Smooth muscle cell (in vitro differentiated cells): ENCODE measurements at regions not wholly inside any gene's neighbourhood (a gene's known extent, or its start where the extent isn't known, plus 50 kb on each side); places are given as distances from the start of the nearest gene placed in this dataset.

ENCODE experiments used
- DNase-seq: peaks from one replicate; lab custom pipeline; 2025; ENCODE audit not compliant: unreplicated experiment; lab: John Stamatoyannopoulos, UW
- H2AFZ ChIP-seq: fragments of 200-600 bp; sonication (generic); 2 replicates; pipeline ENCODE4 v1.6.0; 2016; ENCODE audit warnings: antibody characterized with exemption, low read depth, mild to moderate bottlenecking
- H3F3A ChIP-seq: fragments of 200-600 bp; sonication (generic); 2 replicates; pipeline ENCODE4 v1.6.0; 2017; ENCODE audit warnings: antibody characterized with exemption, low read depth
- H3K27ac ChIP-seq: fragments of 200-600 bp; sonication (generic); 2 replicates; pipeline ENCODE4 v1.5.1; 2016; ENCODE audit warnings: low read depth, mild to moderate bottlenecking
- H3K27me3 ChIP-seq: fragments of 200-600 bp; sonication (generic); 2 replicates; pipeline ENCODE4 v1.6.1; 2016; ENCODE audit warnings: low read depth, mild to moderate bottlenecking
- H3K36me3 ChIP-seq: fragments of 200-600 bp; sonication (generic); 2 replicates; pipeline ENCODE4 v1.5.1; 2016; ENCODE audit warnings: low read depth
- H3K4me1 ChIP-seq: fragments of 200-600 bp; sonication (generic); 2 replicates; pipeline ENCODE4 v1.5.1; 2016; ENCODE audit warnings: low read depth
- H3K4me2 ChIP-seq: fragments of 200-600 bp; sonication (generic); 2 replicates; pipeline ENCODE4 v1.6.0; 2016; ENCODE audit warnings: mild to moderate bottlenecking
- H3K4me3 ChIP-seq: fragments of 200-600 bp; sonication (generic); 2 replicates; pipeline ENCODE4 v1.5.1; 2016; ENCODE audit warnings: mild to moderate bottlenecking
- H3K79me2 ChIP-seq: fragments of 200-600 bp; sonication (generic); 2 replicates; pipeline ENCODE4 v1.6.0; 2016; ENCODE audit warnings: low read depth, mild to moderate bottlenecking
- H3K9ac ChIP-seq: fragments of 200-600 bp; sonication (generic); 2 replicates; pipeline ENCODE4 v1.6.0; 2016; ENCODE audit warnings: low read depth
- H3K9me3 ChIP-seq: fragments of 200-600 bp; sonication (generic); replicated peaks from 2 replicates; pipeline ENCODE4 v1.5.1; 2016; ENCODE audit warnings: low read depth
- H4K20me1 ChIP-seq: fragments of 200-600 bp; sonication (generic); 2 replicates; pipeline ENCODE4 v1.6.0; 2016; ENCODE audit warnings: low read depth
- WGBS: methylation state at CpG from one replicate; pipeline ENCODE4 v1.1.7; 2016; ENCODE audit warnings: low lambda C conversion rate; 5-methylcytosine and 5-hydroxymethylcytosine counted together
- TF ChIP-seq, protein P1 (sequence below): fragments of 200-600 bp; sonication (generic); IDR thresholded peaks from 2 replicates; pipeline ENCODE4 v1.5.1; 2017; ENCODE audit warnings: borderline replicate concordance, mild to moderate bottlenecking, antibody characterized with exemption; ENCODE audit not compliant: insufficient read depth, poor library complexity, severe bottlenecking

DNA sequence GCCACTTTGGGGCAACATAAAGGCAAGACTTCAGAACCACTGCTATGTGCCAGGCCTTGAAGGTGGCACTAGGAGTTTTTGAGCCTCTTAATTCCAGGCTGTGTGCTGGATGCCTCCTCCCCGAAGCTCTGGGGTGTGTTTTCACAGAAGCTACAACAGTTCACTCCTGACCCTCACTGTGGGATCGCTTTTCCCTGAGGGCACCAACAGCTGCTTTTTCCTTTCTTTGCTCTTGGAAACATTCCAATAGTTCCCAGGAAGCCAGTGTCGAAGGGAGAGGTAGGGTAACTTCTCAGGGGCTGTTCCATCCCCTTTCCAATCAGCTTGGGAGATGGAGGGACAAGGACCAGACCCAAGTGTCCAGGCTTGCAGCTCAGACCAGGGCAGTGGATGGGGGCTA is 153.4 kb downstream of the C1orf94 start:
- Histone ChIP-seq H3K4me2 (no peak overlapping the region), H3F3A (no peaks in the 10 kb centered on the region), H3K9me3 (no peaks in the 10 kb centered on the region), H3K9ac (no peak overlapping the region), H3K27me3 (peaks cover 7% of the 10 kb centered on the region), H3K4me1 (no peaks in the 10 kb centered on the region), H2AFZ (no peak overlapping the region), H3K4me3 (no peak overlapping the region), H3K79me2 (no peaks in the 10 kb centered on the region), H3K36me3 (no peaks in the 10 kb centered on the region), H3K27ac (no peak overlapping the region), H4K20me1 (no peaks in the 10 kb centered on the region)
- 86% methylated on average over 3 of the region's 3 CpGs for WGBS
- TF ChIP-seq, protein P1, sequence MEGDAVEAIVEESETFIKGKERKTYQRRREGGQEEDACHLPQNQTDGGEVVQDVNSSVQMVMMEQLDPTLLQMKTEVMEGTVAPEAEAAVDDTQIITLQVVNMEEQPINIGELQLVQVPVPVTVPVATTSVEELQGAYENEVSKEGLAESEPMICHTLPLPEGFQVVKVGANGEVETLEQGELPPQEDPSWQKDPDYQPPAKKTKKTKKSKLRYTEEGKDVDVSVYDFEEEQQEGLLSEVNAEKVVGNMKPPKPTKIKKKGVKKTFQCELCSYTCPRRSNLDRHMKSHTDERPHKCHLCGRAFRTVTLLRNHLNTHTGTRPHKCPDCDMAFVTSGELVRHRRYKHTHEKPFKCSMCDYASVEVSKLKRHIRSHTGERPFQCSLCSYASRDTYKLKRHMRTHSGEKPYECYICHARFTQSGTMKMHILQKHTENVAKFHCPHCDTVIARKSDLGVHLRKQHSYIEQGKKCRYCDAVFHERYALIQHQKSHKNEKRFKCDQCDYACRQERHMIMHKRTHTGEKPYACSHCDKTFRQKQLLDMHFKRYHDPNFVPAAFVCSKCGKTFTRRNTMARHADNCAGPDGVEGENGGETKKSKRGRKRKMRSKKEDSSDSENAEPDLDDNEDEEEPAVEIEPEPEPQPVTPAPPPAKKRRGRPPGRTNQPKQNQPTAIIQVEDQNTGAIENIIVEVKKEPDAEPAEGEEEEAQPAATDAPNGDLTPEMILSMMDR, result no peak
- DNase-seq, result no peak

GRCh38 chr1:34331020-34331926 is 154.6 kb downstream of the C1orf94 start:
- Histone ChIP-seq H3K9me3 (no peaks in the 10 kb centered on the region), H3K4me3 (no peak overlapping the region), H3K79me2 (no peaks in the 10 kb centered on the region), H3K27me3 (no peaks in the 10 kb centered on the region), H3K36me3 (no peaks in the 10 kb centered on the region), H3K9ac (no peak overlapping the region), H4K20me1 (no peaks in the 10 kb centered on the region), H3K27ac (no peak overlapping the region), H2AFZ (no peak overlapping the region), H3K4me1 (no peaks in the 10 kb centered on the region), H3K4me2 (no peak overlapping the region), H3F3A (no peaks in the 10 kb centered on the region)
- no peak for DNase-seq
- WGBS, result 76% methylated on average over 9 of the region's 9 CpGs
- TF ChIP-seq, protein P1, result no peak

GRCh38 chr1:34332996-34333395 is 156.3 kb downstream of the C1orf94 start:
- Histone ChIP-seq H3K36me3 (no peaks in the 10 kb centered on the region), H4K20me1 (no peaks in the 10 kb centered on the region), H3K27ac (no peak overlapping the region), H3K4me2 (no peak overlapping the region), H3K4me1 (no peaks in the 10 kb centered on the region), H3K27me3 (peaks cover 3% of the 10 kb centered on the region), H3K9ac (no peak overlapping the region), H3K9me3 (no peaks in the 10 kb centered on the region), H3K79me2 (no peaks in the 10 kb centered on the region), H2AFZ (no peak overlapping the region), H3K4me3 (no peak overlapping the region), H3F3A (no peaks in the 10 kb centered on the region)
- no peak for DNase-seq
- TF ChIP-seq, protein P1, result no peak
- 41% methylated on average over 4 of the region's 4 CpGs for WGBS

DNA sequence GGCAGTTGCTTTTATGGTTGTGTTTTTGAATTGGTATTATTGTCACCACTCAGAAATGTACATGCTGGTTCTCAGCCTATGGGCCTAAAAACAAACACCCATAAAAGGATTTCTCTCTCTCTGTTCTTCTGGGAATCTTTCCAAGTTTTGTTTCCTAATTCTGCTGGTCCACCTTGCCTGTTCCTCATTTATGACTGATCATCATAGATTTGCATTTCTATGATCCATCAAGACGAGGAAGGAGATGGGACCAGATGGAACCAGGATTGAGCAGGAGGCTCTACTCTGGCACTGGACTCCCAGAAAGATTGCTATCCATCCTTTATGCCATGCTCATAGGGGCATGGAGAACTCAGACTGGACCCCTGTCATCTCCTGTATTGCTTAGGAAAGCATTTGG is 162.2 kb downstream of the C1orf94 start:
- 58% methylated on average over 1 of the region's 1 CpG for WGBS
- Histone ChIP-seq H3K9me3 (no peaks in the 10 kb centered on the region), H3K79me2 (no peaks in the 10 kb centered on the region), H3K9ac (no peak overlapping the region), H3K36me3 (no peaks in the 10 kb centered on the region), H3F3A (no peaks in the 10 kb centered on the region), H2AFZ (no peak overlapping the region), H3K4me3 (no peak overlapping the region), H3K27me3 (peaks cover 11% of the 10 kb centered on the region), H3K4me1 (no peaks in the 10 kb centered on the region), H3K4me2 (no peak overlapping the region), H3K27ac (no peak overlapping the region), H4K20me1 (no peaks in the 10 kb centered on the region)
- TF ChIP-seq, protein P1, result no peak
- DNase-seq, result no peak
